HepG2 (cell line): ENCODE measurements at regions not wholly inside any gene's neighbourhood (a gene's known extent, or its start where the extent isn't known, plus 50 kb on each side); places are given as distances from the start of the nearest gene placed in this dataset.

Experiments used
- EP300 ChIP-seq, 3 experiments: sonication (generic) in 1 of 3; formaldehyde crosslinking in 1 of 3; IDR thresholded peaks; 2 replicates each; pipeline versions ENCODE4 v1.5.1 to v1.6.1; 2011 to 2020; ENCODE audit warnings: low read depth in 2 of 3, low read length in 2 of 3, borderline replicate concordance in 1 of 3, improper control_type of control experiment in 1 of 3, mild to moderate bottlenecking in 1 of 3, missing genetic modification reagents in 1 of 3, moderate library complexity in 1 of 3
- TF ChIP-seq, protein P1 (sequence below): IDR thresholded peaks from 2 replicates; pipeline ENCODE4 v1.6.1; 2016; ENCODE audit warnings: low read depth, missing genetic modification reagents, missing compliant biosample characterization

DNA sequence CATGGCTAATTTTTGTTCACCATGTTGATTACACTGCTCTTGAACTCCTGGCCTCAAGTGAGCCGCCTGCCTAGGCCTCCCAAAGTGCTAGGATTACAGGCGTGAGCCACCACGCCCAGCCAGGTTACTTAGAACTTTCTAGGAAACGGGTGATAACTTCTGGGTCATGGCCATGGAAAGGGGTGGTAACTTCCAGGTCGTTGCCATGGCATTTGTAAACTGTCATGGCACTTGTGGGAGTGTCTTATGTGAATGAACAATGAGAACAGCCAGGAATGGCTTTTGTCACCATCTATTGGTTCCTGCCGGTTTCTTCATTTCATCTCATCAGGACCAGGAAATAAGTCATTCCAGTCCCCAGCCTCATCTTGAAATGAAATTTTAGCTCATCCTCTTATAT, 120.9 kb downstream of the SLC16A9 start:
- TF ChIP-seq EP300 (IDR thresholded peaks at IDR 0.05; ENCODE audit: low read depth in 2 of 2, low read length in 2 of 2) (no peak), EP300 (CRISPR knock-in tag; IDR thresholded peaks at IDR 0.05; ENCODE audit: borderline replicate concordance) (no peak)
- TF ChIP-seq, protein P1, sequence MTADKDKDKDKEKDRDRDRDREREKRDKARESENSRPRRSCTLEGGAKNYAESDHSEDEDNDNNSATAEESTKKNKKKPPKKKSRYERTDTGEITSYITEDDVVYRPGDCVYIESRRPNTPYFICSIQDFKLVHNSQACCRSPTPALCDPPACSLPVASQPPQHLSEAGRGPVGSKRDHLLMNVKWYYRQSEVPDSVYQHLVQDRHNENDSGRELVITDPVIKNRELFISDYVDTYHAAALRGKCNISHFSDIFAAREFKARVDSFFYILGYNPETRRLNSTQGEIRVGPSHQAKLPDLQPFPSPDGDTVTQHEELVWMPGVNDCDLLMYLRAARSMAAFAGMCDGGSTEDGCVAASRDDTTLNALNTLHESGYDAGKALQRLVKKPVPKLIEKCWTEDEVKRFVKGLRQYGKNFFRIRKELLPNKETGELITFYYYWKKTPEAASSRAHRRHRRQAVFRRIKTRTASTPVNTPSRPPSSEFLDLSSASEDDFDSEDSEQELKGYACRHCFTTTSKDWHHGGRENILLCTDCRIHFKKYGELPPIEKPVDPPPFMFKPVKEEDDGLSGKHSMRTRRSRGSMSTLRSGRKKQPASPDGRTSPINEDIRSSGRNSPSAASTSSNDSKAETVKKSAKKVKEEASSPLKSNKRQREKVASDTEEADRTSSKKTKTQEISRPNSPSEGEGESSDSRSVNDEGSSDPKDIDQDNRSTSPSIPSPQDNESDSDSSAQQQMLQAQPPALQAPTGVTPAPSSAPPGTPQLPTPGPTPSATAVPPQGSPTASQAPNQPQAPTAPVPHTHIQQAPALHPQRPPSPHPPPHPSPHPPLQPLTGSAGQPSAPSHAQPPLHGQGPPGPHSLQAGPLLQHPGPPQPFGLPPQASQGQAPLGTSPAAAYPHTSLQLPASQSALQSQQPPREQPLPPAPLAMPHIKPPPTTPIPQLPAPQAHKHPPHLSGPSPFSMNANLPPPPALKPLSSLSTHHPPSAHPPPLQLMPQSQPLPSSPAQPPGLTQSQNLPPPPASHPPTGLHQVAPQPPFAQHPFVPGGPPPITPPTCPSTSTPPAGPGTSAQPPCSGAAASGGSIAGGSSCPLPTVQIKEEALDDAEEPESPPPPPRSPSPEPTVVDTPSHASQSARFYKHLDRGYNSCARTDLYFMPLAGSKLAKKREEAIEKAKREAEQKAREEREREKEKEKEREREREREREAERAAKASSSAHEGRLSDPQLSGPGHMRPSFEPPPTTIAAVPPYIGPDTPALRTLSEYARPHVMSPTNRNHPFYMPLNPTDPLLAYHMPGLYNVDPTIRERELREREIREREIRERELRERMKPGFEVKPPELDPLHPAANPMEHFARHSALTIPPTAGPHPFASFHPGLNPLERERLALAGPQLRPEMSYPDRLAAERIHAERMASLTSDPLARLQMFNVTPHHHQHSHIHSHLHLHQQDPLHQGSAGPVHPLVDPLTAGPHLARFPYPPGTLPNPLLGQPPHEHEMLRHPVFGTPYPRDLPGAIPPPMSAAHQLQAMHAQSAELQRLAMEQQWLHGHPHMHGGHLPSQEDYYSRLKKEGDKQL, result no peak
